ENCODE measurements at regions not wholly inside any gene's neighbourhood (a gene's known extent, or its start where the extent isn't known, plus 50 kb on each side); places are given as distances from the start of the nearest gene placed in this dataset.

DNA sequence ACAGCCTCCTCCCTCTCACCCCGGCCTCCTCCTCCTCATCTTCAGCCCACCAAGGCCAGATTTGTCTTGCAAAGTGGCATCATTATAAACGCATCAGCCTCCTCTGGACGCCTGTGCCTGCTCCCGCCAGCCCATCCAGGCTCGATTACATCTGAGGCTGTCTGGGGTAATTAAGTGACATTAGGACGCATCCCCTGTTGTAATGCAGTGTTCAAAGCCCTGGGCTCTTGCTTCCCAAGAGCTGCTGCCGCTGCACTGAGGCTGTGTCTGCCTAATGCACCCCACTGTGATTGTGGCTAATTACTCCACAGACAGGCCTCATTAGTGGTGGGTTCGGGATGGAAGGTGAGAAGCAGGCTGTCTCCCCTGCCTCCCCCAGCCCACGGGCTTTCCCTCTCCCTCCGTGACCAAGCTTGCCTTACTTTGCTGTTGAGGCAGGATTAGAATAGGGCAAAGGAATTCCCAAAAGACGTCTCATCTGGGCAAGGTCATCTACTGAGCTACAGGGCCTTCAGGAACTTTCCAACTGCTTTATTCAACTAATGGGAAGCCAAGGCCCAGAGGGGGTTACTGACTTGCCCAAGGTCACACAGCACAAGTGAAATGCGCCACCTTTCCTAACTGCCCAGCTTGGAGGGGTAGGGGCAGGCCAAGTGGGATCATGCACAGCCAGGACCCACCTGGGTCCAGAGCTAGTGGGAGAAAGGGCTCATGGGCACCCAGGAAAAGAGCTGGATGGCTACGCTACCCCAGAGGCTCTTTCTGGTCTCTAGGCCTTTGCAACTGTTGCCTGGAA lies 66.2 kb upstream of the PCBD1 start:
- H3K4me1 ChIP-seq (ENCODE audit: control insufficient read depth in 3 of 3, insufficient read depth in 3 of 3, low read length in 3 of 3), result peaks cover 0 to 4% (median 3%) of the 10 kb centered on the region in 3 donors
- H3K9ac ChIP-seq (ENCODE audit: low read depth in 1 of 3, low read length in 3 of 3), result no peak overlapping the region
- H3K27ac ChIP-seq (ENCODE audit: low read depth, low read length), result no peak overlapping the region
- H3K9me3 ChIP-seq (ENCODE audit: control insufficient read depth in 3 of 3, low read length in 3 of 3), result no peaks in the 10 kb centered on the region
- peaks cover 0 to 6% (median 3%) of the 10 kb centered on the region in 3 donors for H3K27me3 ChIP-seq (ENCODE audit: control insufficient read depth in 3 of 3, insufficient read depth in 3 of 3, low read length in 3 of 3)
- no peak overlapping the region for H3K4me3 ChIP-seq (ENCODE audit: low read length in 3 of 3)
- H3K36me3 ChIP-seq (ENCODE audit: control insufficient read depth in 3 of 3, insufficient read depth in 3 of 3, low read length in 3 of 3), result no peaks in the 10 kb centered on the region

DNA sequence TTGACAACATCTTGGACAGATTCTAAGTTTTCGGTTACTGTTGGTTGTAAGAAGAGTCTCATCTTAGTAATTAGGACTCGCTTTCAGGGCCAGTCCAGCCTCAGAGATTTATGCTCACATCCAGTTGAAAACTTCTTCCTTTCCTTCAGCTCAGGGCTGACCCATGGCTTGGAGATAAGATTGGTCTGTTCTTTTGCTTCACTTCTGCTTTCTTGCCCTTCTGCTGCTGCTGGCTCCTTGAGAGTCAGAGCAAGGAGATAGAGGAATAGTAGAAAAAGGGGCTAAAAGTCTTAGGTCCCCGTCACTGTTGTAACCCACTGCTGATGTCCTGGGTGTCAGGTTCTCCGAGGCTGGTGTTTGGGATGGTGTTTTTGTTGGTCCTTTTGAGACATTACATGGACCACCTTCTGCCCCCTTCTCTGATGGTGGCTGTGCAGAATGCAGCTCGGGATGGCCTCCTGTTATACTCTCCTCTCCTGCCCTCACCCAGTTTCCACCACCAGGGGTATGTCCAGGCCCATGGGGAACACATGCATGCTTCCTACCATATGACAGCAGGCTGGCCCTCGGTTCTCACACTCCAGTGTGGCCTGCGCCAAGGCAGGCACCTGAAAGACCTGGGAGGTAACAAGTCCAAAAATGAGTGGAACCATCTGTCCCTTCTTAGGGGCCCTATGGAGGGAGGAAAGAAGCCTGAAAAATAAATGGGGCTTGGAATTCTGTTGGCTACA lies 67.8 kb upstream of the PCBD1 start:
- Histone ChIP-seq H3K9ac (ENCODE audit: low read depth in 1 of 3, low read length in 3 of 3) (no peak overlapping the region), H3K36me3 (ENCODE audit: control insufficient read depth in 3 of 3, insufficient read depth in 3 of 3, low read length in 3 of 3) (no peaks in the 10 kb centered on the region), H3K4me1 (ENCODE audit: control insufficient read depth in 3 of 3, insufficient read depth in 3 of 3, low read length in 3 of 3) (peaks cover 0 to 4% (median 3%) of the 10 kb centered on the region in 3 donors), H3K27ac (ENCODE audit: low read depth, low read length) (no peak overlapping the region), H3K27me3 (ENCODE audit: control insufficient read depth in 3 of 3, insufficient read depth in 3 of 3, low read length in 3 of 3) (peaks cover 0 to 6% (median 3%) of the 10 kb centered on the region in 3 donors), H3K4me3 (ENCODE audit: low read length in 3 of 3) (no peak overlapping the region), H3K9me3 (ENCODE audit: control insufficient read depth in 3 of 3, low read length in 3 of 3) (no peaks in the 10 kb centered on the region)

DNA sequence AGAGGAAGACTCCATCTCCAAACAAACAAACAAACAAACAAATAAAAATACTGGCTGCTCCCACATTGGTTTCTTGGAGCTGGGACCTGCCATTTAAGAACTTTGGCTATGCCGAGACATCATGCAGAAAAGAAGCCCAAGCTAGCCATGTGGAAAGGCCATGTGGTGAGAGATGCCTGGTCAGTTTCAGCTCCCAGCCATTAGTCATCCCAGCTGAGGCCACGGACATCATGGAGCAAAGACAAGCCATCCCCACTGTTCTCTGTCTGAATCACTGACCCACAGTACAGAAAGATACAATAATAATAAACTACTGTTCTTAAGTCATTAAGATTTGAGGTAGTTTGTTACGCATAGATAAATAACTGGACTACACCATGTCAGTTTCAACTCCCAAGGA lies 70.0 kb upstream of the PCBD1 start:
- no peak overlapping the region for H3K4me3 ChIP-seq (ENCODE audit: low read length in 3 of 3)
- no peaks in the 10 kb centered on the region for H3K4me1 ChIP-seq (ENCODE audit: control insufficient read depth in 3 of 3, insufficient read depth in 3 of 3, low read length in 3 of 3)
- no peak overlapping the region for H3K9ac ChIP-seq (ENCODE audit: low read depth in 1 of 3, low read length in 3 of 3)
- H3K27me3 ChIP-seq (ENCODE audit: control insufficient read depth in 3 of 3, insufficient read depth in 3 of 3, low read length in 3 of 3), result peaks cover 6 to 9% (median 8%) of the 10 kb centered on the region in 3 donors
- H3K27ac ChIP-seq (ENCODE audit: low read depth, low read length), result no peak overlapping the region
- no peaks in the 10 kb centered on the region for H3K9me3 ChIP-seq (ENCODE audit: control insufficient read depth in 3 of 3, low read length in 3 of 3)
- no peaks in the 10 kb centered on the region for H3K36me3 ChIP-seq (ENCODE audit: control insufficient read depth in 3 of 3, insufficient read depth in 3 of 3, low read length in 3 of 3)

DNA sequence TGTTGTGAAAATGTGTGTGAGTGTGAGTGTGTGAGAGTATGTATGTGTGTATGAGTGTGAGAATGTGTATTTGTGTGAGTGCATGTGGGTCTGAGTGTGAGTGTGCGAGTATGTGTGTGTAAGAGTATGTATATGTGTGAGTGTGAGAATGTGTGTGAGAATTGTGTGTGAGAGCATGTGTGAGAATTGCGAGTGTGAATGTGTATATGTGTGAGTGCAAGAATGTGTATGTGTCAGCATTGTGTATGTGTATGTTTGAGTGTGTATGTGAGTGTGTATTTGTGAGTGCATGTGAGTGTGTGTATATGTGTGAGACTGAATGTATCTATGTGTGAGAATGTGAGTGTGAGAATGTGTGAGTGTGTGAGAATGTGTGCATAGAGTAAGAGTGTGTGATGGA lies 72.0 kb upstream of the PCBD1 start:
- H3K27me3 ChIP-seq (ENCODE audit: control insufficient read depth in 3 of 3, insufficient read depth in 3 of 3, low read length in 3 of 3), result peaks cover 3 to 27% (median 8%) of the 10 kb centered on the region in 3 donors
- H3K36me3 ChIP-seq (ENCODE audit: control insufficient read depth in 3 of 3, insufficient read depth in 3 of 3, low read length in 3 of 3), result no peaks in the 10 kb centered on the region
- H3K9me3 ChIP-seq (ENCODE audit: control insufficient read depth in 3 of 3, low read length in 3 of 3), result no peaks in the 10 kb centered on the region
- H3K4me1 ChIP-seq (ENCODE audit: control insufficient read depth in 3 of 3, insufficient read depth in 3 of 3, low read length in 3 of 3), result no peaks in the 10 kb centered on the region
- H3K27ac ChIP-seq (ENCODE audit: low read depth, low read length), result no peak overlapping the region
- H3K4me3 ChIP-seq (ENCODE audit: low read length in 3 of 3), result no peak overlapping the region
- H3K9ac ChIP-seq (ENCODE audit: low read depth in 1 of 3, low read length in 3 of 3), result no peak overlapping the region

DNA sequence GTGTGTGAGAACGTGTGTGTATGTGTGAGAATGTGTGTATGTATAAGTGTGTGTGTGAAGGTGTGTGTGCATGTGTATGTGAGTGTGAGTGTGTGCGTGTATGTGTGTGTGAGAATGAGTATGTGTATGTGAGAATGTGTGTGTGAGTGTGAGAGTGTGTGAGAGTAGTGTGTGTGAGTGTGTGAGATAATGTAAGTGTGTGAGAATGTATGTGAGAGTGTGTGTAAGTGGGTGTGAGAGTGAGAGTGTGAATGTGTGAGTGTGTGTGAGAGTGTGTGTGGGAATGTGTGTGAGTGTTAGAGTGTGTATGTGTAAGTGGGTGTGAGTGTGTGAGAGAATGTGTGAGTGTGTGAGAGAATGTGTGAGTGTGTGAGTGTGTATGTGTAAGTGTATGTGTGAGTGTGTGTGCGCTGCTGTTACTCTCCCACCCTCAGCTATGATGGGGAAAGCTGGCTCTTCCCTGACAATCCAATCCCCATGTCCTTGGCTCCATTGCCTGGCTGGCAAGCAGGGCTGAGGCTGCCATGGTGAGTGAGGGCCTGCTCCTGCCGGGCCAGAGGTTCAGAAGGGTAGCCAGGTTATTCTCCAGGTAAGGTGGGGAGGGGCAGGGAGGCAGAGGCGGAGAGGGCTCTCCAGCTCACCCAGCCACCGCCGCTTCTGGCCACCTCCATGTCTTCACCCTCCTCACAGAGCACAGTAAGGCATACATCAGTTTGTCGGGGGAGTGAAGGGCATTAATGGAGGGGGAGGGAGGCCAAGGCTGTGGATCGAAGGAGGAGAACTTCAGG lies 72.6 kb upstream of the PCBD1 start:
- Histone ChIP-seq H3K36me3 (ENCODE audit: control insufficient read depth in 3 of 3, insufficient read depth in 3 of 3, low read length in 3 of 3) (no peaks in the 10 kb centered on the region), H3K9ac (ENCODE audit: low read depth in 1 of 3, low read length in 3 of 3) (no peak overlapping the region), H3K27ac (ENCODE audit: low read depth, low read length) (no peak overlapping the region), H3K4me3 (ENCODE audit: low read length in 3 of 3) (no peak overlapping the region), H3K27me3 (ENCODE audit: control insufficient read depth in 3 of 3, insufficient read depth in 3 of 3, low read length in 3 of 3) (peaks cover 3 to 27% (median 11%) of the 10 kb centered on the region in 3 donors), H3K4me1 (ENCODE audit: control insufficient read depth in 3 of 3, insufficient read depth in 3 of 3, low read length in 3 of 3) (no peaks in the 10 kb centered on the region), H3K9me3 (ENCODE audit: control insufficient read depth in 3 of 3, low read length in 3 of 3) (no peaks in the 10 kb centered on the region)

DNA sequence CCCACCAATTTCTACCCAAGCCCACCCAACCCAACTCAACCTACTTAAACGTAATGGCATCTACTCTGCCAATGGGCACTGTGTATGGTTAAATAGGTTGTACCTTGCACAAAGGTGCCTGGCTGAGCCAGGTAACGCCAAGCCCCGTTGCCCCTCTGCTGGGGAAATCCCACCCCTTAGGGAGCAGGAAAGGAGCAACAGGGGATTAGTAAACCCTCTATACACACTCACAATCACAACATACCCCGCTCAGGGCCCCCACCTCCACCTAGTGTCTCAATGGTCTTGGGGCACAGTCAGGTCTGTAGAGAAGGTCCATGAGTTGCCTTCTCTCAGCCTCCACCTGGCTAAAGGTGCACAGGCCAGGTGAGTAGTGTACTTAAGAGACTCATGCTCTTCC lies 74.3 kb upstream of the PCBD1 start:
- Histone ChIP-seq H3K4me1 (ENCODE audit: control insufficient read depth in 3 of 3, insufficient read depth in 3 of 3, low read length in 3 of 3) (peaks cover 0 to 5% (median 3%) of the 10 kb centered on the region in 3 donors), H3K4me3 (ENCODE audit: low read length in 3 of 3) (no peak overlapping the region), H3K27ac (ENCODE audit: low read depth, low read length) (no peak overlapping the region), H3K36me3 (ENCODE audit: control insufficient read depth in 3 of 3, insufficient read depth in 3 of 3, low read length in 3 of 3) (no peaks in the 10 kb centered on the region), H3K9ac (ENCODE audit: low read depth in 1 of 3, low read length in 3 of 3) (no peak overlapping the region), H3K27me3 (ENCODE audit: control insufficient read depth in 3 of 3, insufficient read depth in 3 of 3, low read length in 3 of 3) (peaks cover 0 to 27% (median 8%) of the 10 kb centered on the region in 3 donors), H3K9me3 (ENCODE audit: control insufficient read depth in 3 of 3, low read length in 3 of 3) (no peaks in the 10 kb centered on the region)

DNA sequence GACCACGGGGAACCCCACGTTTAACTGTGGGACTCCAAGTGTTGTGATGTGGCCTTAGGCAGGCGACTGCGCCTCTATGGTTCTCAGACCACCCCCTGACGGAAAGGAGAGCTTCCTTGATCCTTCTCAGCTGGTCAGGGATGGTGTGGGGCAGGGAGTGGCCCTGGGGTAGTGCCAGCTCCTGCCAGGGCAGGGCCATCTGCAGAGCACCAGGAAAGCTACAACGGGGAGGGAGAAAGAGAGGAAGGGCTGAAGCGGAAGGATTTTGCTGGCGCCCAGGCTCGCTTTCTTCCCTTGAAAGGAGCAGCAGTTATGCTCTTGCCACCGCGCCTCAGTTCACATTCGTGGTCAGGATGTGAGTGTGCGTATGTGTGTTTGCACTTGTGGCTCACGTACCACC lies 74.9 kb upstream of the PCBD1 start:
- peaks cover 0 to 11% (median 8%) of the 10 kb centered on the region in 3 donors for H3K4me1 ChIP-seq (ENCODE audit: control insufficient read depth in 3 of 3, insufficient read depth in 3 of 3, low read length in 3 of 3)
- H3K4me3 ChIP-seq (ENCODE audit: low read length in 3 of 3), result no peak overlapping the region
- H3K36me3 ChIP-seq (ENCODE audit: control insufficient read depth in 3 of 3, insufficient read depth in 3 of 3, low read length in 3 of 3), result no peaks in the 10 kb centered on the region
- no peak overlapping the region for H3K9ac ChIP-seq (ENCODE audit: low read depth in 1 of 3, low read length in 3 of 3)
- H3K27me3 ChIP-seq (ENCODE audit: control insufficient read depth in 3 of 3, insufficient read depth in 3 of 3, low read length in 3 of 3), result peaks cover 0 to 27% (median 8%) of the 10 kb centered on the region in 3 donors
- H3K9me3 ChIP-seq (ENCODE audit: control insufficient read depth in 3 of 3, low read length in 3 of 3), result no peaks in the 10 kb centered on the region
- no peak overlapping the region for H3K27ac ChIP-seq (ENCODE audit: low read depth, low read length)

DNA sequence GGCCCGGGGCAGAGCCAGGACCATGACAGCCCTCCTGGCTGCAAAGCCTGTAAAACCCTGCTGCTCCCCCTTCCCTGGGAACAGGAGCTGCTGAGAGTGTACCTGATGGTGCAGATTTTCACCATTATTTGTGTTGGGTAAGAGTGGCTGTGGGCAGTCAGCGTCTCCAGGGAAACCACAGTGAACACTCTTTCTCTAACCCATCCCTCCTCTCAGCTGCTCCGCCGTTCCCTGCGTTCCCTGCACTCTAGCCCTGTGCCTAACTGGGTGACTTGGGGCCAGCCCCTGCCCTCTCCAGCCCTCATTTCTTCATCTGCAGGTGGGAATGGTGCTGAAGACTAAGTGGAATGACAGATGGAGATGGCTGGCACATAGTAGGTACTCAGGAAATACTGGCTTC lies 75.9 kb upstream of the PCBD1 start:
- Histone ChIP-seq H3K27ac (ENCODE audit: low read depth, low read length) (no peak overlapping the region), H3K4me3 (ENCODE audit: low read length in 3 of 3) (no peak overlapping the region), H3K27me3 (ENCODE audit: control insufficient read depth in 3 of 3, insufficient read depth in 3 of 3, low read length in 3 of 3) (peaks cover 0 to 27% (median 8%) of the 10 kb centered on the region in 3 donors), H3K36me3 (ENCODE audit: control insufficient read depth in 3 of 3, insufficient read depth in 3 of 3, low read length in 3 of 3) (no peaks in the 10 kb centered on the region), H3K9ac (ENCODE audit: low read depth in 1 of 3, low read length in 3 of 3) (no peak overlapping the region), H3K4me1 (ENCODE audit: control insufficient read depth in 3 of 3, insufficient read depth in 3 of 3, low read length in 3 of 3) (peaks cover 0 to 13% (median 8%) of the 10 kb centered on the region in 3 donors), H3K9me3 (ENCODE audit: control insufficient read depth in 3 of 3, low read length in 3 of 3) (no peaks in the 10 kb centered on the region)

DNA sequence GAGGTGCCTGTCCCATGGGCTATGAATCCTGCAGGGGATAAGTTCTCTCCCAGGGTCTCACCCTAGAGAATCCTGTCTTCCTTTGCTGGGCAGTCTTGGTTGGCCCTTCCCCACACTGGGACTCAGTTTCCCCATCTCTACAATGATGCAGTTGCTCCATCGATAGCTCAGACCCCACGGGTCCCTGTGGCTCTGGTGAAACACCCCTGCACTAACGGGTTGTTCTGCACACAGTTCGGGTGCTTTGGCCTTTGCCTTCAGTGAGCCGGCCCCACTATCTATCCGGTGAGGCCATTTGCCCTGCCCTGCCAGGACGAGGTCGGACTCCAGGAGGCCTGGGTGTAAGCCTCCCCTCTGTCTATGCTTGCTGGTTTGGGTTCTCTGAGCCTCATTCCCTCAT lies 76.5 kb upstream of the PCBD1 start:
- H3K36me3 ChIP-seq (ENCODE audit: control insufficient read depth in 3 of 3, insufficient read depth in 3 of 3, low read length in 3 of 3), result no peaks in the 10 kb centered on the region
- H3K9ac ChIP-seq (ENCODE audit: low read depth in 1 of 3, low read length in 3 of 3), result no peak overlapping the region
- no peak overlapping the region for H3K4me3 ChIP-seq (ENCODE audit: low read length in 3 of 3)
- no peak overlapping the region for H3K27ac ChIP-seq (ENCODE audit: low read depth, low read length)
- H3K4me1 ChIP-seq (ENCODE audit: control insufficient read depth in 3 of 3, insufficient read depth in 3 of 3, low read length in 3 of 3), result peaks cover 0 to 13% (median 8%) of the 10 kb centered on the region in 3 donors
- no peaks in the 10 kb centered on the region for H3K9me3 ChIP-seq (ENCODE audit: control insufficient read depth in 3 of 3, low read length in 3 of 3)
- H3K27me3 ChIP-seq (ENCODE audit: control insufficient read depth in 3 of 3, insufficient read depth in 3 of 3, low read length in 3 of 3), result peaks cover 0 to 27% (median 8%) of the 10 kb centered on the region in 3 donors
